Smooth muscle cell (in vitro differentiated cells): ENCODE measurements at regions not wholly inside any gene's neighbourhood (a gene's known extent, or its start where the extent isn't known, plus 50 kb on each side); places are given as distances from the start of the nearest gene placed in this dataset.

Source experiments
- DNase-seq: peaks from one replicate; lab custom pipeline; 2025; ENCODE audit not compliant: unreplicated experiment; lab: John Stamatoyannopoulos, UW
- H2AFZ ChIP-seq: fragments of 200-600 bp; sonication (generic); 2 replicates; pipeline ENCODE4 v1.6.0; 2016; ENCODE audit warnings: antibody characterized with exemption, low read depth, mild to moderate bottlenecking
- H3F3A ChIP-seq: fragments of 200-600 bp; sonication (generic); 2 replicates; pipeline ENCODE4 v1.6.0; 2017; ENCODE audit warnings: antibody characterized with exemption, low read depth
- H3K27ac ChIP-seq: fragments of 200-600 bp; sonication (generic); 2 replicates; pipeline ENCODE4 v1.5.1; 2016; ENCODE audit warnings: low read depth, mild to moderate bottlenecking
- H3K27me3 ChIP-seq: fragments of 200-600 bp; sonication (generic); 2 replicates; pipeline ENCODE4 v1.6.1; 2016; ENCODE audit warnings: low read depth, mild to moderate bottlenecking
- H3K36me3 ChIP-seq: fragments of 200-600 bp; sonication (generic); 2 replicates; pipeline ENCODE4 v1.5.1; 2016; ENCODE audit warnings: low read depth
- H3K4me1 ChIP-seq: fragments of 200-600 bp; sonication (generic); 2 replicates; pipeline ENCODE4 v1.5.1; 2016; ENCODE audit warnings: low read depth
- H3K4me2 ChIP-seq: fragments of 200-600 bp; sonication (generic); 2 replicates; pipeline ENCODE4 v1.6.0; 2016; ENCODE audit warnings: mild to moderate bottlenecking
- H3K4me3 ChIP-seq: fragments of 200-600 bp; sonication (generic); 2 replicates; pipeline ENCODE4 v1.5.1; 2016; ENCODE audit warnings: mild to moderate bottlenecking
- H3K79me2 ChIP-seq: fragments of 200-600 bp; sonication (generic); 2 replicates; pipeline ENCODE4 v1.6.0; 2016; ENCODE audit warnings: low read depth, mild to moderate bottlenecking
- H3K9ac ChIP-seq: fragments of 200-600 bp; sonication (generic); 2 replicates; pipeline ENCODE4 v1.6.0; 2016; ENCODE audit warnings: low read depth
- H3K9me3 ChIP-seq: fragments of 200-600 bp; sonication (generic); replicated peaks from 2 replicates; pipeline ENCODE4 v1.5.1; 2016; ENCODE audit warnings: low read depth
- H4K20me1 ChIP-seq: fragments of 200-600 bp; sonication (generic); 2 replicates; pipeline ENCODE4 v1.6.0; 2016; ENCODE audit warnings: low read depth
- WGBS: methylation state at CpG from one replicate; pipeline ENCODE4 v1.1.7; 2016; ENCODE audit warnings: low lambda C conversion rate; 5-methylcytosine and 5-hydroxymethylcytosine counted together
- TF ChIP-seq, protein P1 (sequence below): fragments of 200-600 bp; sonication (generic); IDR thresholded peaks from 2 replicates; pipeline ENCODE4 v1.5.1; 2017; ENCODE audit warnings: borderline replicate concordance, mild to moderate bottlenecking, antibody characterized with exemption; ENCODE audit not compliant: insufficient read depth, poor library complexity, severe bottlenecking

DNA sequence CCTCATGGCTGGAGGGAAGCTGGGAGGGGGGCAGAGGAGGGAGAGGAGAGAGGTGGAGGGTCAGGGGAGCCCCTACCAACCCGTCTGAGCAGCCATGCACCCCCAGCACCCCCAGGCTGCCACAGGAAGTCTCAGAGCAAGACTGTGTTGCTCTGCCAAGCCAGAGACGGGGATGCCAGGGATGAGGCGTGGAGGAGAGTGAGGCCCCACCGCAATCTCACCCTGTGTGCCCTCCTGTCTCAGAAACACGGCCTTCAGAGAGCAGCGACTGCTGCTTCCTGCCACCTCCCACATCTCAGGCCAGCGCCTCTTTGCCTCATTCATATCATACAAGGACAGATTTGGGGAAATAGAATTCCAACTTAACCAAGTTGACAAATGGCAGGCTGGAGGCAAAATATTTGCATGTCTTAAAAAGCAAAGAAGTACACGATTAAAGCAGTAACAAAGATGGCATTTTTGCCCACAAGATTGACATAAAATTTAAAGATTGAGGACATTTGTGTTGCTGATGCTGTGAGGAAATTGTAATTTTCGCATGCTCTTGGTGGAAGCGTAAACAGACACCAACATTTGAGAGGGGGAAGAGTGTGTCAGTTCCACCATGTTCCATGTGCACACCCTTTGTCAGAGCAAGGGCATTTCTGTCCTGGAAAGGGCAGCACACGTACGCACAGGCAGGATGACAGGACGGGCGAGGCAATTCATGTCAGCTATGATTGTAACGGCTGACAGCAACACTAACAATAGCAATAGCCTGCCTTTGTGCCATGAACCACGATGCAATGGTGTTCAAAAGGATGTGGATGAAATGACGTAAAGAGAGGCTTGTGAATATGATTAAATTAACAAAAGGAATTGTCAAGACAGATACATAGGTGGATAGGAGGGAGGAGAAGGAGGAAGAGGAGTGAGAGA, 59.0 kb upstream of the BACE2 start:
- no peaks in the 10 kb centered on the region for H3K79me2 ChIP-seq
- no peak overlapping the region for H2AFZ ChIP-seq
- H3K36me3 ChIP-seq, result no peaks in the 10 kb centered on the region
- no peak for DNase-seq
- no peaks in the 10 kb centered on the region for H3K9me3 ChIP-seq
- H3K4me2 ChIP-seq, result no peak overlapping the region
- TF ChIP-seq, protein P1, sequence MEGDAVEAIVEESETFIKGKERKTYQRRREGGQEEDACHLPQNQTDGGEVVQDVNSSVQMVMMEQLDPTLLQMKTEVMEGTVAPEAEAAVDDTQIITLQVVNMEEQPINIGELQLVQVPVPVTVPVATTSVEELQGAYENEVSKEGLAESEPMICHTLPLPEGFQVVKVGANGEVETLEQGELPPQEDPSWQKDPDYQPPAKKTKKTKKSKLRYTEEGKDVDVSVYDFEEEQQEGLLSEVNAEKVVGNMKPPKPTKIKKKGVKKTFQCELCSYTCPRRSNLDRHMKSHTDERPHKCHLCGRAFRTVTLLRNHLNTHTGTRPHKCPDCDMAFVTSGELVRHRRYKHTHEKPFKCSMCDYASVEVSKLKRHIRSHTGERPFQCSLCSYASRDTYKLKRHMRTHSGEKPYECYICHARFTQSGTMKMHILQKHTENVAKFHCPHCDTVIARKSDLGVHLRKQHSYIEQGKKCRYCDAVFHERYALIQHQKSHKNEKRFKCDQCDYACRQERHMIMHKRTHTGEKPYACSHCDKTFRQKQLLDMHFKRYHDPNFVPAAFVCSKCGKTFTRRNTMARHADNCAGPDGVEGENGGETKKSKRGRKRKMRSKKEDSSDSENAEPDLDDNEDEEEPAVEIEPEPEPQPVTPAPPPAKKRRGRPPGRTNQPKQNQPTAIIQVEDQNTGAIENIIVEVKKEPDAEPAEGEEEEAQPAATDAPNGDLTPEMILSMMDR, result no peak
- no peaks in the 10 kb centered on the region for H4K20me1 ChIP-seq
- H3K27me3 ChIP-seq, result peaks cover 7% of the 10 kb centered on the region
- no peak overlapping the region for H3K27ac ChIP-seq
- no peak overlapping the region for H3K9ac ChIP-seq
- no peak overlapping the region for H3K4me3 ChIP-seq
- H3F3A ChIP-seq, result no peaks in the 10 kb centered on the region
- WGBS, result 88% methylated on average over 17 of the region's 17 CpGs
- H3K4me1 ChIP-seq, result peaks cover 8% of the 10 kb centered on the region

DNA sequence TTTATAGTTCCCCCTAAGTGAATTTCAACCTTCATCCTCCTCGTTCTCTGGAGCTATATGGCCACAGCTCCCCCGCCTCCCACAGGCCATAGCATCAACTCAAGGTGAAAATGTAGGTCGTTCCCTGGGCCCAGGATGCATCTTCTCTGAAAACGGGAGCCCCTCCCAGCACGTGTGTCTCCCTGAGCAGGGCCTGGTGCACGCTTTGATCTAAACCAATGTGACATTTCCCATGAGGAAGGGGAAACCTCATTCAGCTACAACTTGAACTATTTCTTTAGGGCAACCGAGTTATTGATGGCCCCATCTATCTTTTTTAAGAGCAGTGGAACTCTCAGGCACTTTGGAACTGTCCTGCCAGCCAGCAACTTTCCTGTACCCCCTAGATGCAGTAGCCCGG, 57.8 kb upstream of the BACE2 start:
- no peak for DNase-seq
- Histone ChIP-seq H3K27ac (no peak overlapping the region), H3K9me3 (no peaks in the 10 kb centered on the region), H3K4me2 (no peak overlapping the region), H3K27me3 (peaks cover 7% of the 10 kb centered on the region), H3K4me3 (no peak overlapping the region), H3F3A (no peaks in the 10 kb centered on the region), H3K79me2 (no peaks in the 10 kb centered on the region), H2AFZ (no peak overlapping the region), H3K36me3 (no peaks in the 10 kb centered on the region), H3K4me1 (peaks cover 9% of the 10 kb centered on the region), H4K20me1 (no peaks in the 10 kb centered on the region), H3K9ac (no peak overlapping the region)
- 88% methylated on average over 8 of the region's 8 CpGs for WGBS
- TF ChIP-seq, protein P1, result no peak

DNA sequence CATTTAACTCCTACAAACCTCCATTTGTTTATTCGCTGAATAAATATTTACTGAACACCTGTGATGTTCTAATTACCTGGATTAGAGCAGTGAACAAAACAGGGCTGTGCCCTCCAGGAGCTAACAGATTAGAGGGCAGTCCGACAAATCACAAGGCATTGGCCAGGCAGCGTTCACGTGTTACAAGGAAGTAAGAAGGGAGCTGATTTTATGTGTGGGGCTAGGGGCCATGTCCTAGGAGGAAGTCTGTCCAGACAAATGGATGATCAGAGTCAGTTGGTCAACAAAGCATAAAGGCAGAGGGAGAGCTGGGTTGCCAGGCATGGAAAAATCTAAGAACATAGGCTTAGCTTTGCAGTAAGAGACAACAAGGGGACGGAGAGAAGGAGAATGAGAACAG, 57.3 kb upstream of the BACE2 start:
- Histone ChIP-seq H3K27ac (no peak overlapping the region), H4K20me1 (no peaks in the 10 kb centered on the region), H3K27me3 (peaks cover 6% of the 10 kb centered on the region), H2AFZ (no peak overlapping the region), H3K4me3 (no peak overlapping the region), H3K9me3 (no peaks in the 10 kb centered on the region), H3K4me2 (no peak overlapping the region), H3K9ac (no peak overlapping the region), H3F3A (no peaks in the 10 kb centered on the region), H3K36me3 (no peaks in the 10 kb centered on the region), H3K4me1 (peaks cover 9% of the 10 kb centered on the region), H3K79me2 (no peaks in the 10 kb centered on the region)
- DNase-seq, result no peak
- WGBS, result 93% methylated on average over 5 of the region's 5 CpGs
- TF ChIP-seq, protein P1, result no peak

DNA sequence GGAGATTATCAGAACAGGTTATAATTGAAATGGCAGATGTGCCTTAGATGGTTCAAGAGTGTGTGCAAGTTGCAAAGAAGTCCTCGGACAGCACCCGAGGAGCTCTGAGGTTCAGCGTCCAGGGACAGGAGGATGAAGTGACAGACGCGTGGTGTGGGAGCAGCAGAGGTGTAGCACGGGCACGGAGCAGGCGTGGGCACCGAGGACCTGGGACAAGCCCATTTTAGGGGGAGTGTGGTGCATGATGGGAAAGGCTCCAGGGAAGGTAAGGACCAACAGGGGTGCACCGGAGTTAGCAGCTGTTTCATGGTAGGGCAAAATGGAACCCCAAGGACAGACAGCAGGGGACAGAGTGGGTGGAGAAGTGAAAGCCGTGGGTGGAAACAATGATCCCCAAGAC, 56.3 kb upstream of the BACE2 start:
- H3K27ac ChIP-seq, result no peak overlapping the region
- no peaks in the 10 kb centered on the region for H3K27me3 ChIP-seq
- H2AFZ ChIP-seq, result no peak overlapping the region
- no peak for DNase-seq
- no peaks in the 10 kb centered on the region for H3K36me3 ChIP-seq
- 97% methylated on average over 11 of the region's 11 CpGs for WGBS
- H3K4me1 ChIP-seq, result peaks cover 9% of the 10 kb centered on the region
- H3K79me2 ChIP-seq, result no peaks in the 10 kb centered on the region
- H3K9me3 ChIP-seq, result no peaks in the 10 kb centered on the region
- TF ChIP-seq, protein P1, result no peak
- H4K20me1 ChIP-seq, result no peaks in the 10 kb centered on the region
- no peak overlapping the region for H3K4me2 ChIP-seq
- H3F3A ChIP-seq, result no peaks in the 10 kb centered on the region
- H3K9ac ChIP-seq, result no peak overlapping the region
- H3K4me3 ChIP-seq, result no peak overlapping the region
